ENCODE measurements at regions not wholly inside any gene's neighbourhood (a gene's known extent, or its start where the extent isn't known, plus 50 kb on each side); places are given as distances from the start of the nearest gene placed in this dataset.

- TF ChIP-seq TEAD4 (IDR thresholded peaks at IDR 0.05; ENCODE audit: borderline replicate concordance, insufficient read depth): no peak
- no peak for TF ChIP-seq EP300 (IDR thresholded peaks at IDR 0.05; ENCODE audit: borderline replicate concordance in 1 of 2, low read depth in 1 of 2, low read length in 1 of 2)
- no peak for TF ChIP-seq CTCF (IDR thresholded peaks at IDR 0.05)
- TF ChIP-seq PBX3 (IDR thresholded peaks at IDR 0.05): no peak
- no peak for TF ChIP-seq SIN3A (IDR thresholded peaks at IDR 0.05; ENCODE audit: borderline replicate concordance, low read depth, low read length)
- no peak for TF ChIP-seq POLR2AphosphoS5 (IDR thresholded peaks at IDR 0.05; ENCODE audit: low read depth, low read length)
- TF ChIP-seq RAD21 (IDR thresholded peaks at IDR 0.05; ENCODE audit: low read length): no peak
- TF ChIP-seq RCOR1 (IDR thresholded peaks at IDR 0.05; ENCODE audit: low read length): no peak
- TF ChIP-seq USF1 (IDR thresholded peaks at IDR 0.05; ENCODE audit: borderline replicate concordance, low read depth): no peak
- TF ChIP-seq EZH2phosphoT487 (IDR thresholded peaks at IDR 0.05; ENCODE audit: borderline replicate concordance, low read depth): no peak
- TF ChIP-seq YY1 (IDR thresholded peaks at IDR 0.05; ENCODE audit: low read depth): no peak
- TF ChIP-seq RFX5 (IDR thresholded peaks at IDR 0.05; ENCODE audit: low read length): no peak
- no peak for TF ChIP-seq NRF1 (IDR thresholded peaks at IDR 0.05; ENCODE audit: low read depth, low read length)
These were observed 207.1 kb downstream of the GABRG2 start for GRCh38 chr5:162274679-162275078.

Data from SK-N-SH (cell line).